ENCODE measurements at regions not wholly inside any gene's neighbourhood (a gene's known extent, or its start where the extent isn't known, plus 50 kb on each side); places are given as distances from the start of the nearest gene placed in this dataset.

DNA sequence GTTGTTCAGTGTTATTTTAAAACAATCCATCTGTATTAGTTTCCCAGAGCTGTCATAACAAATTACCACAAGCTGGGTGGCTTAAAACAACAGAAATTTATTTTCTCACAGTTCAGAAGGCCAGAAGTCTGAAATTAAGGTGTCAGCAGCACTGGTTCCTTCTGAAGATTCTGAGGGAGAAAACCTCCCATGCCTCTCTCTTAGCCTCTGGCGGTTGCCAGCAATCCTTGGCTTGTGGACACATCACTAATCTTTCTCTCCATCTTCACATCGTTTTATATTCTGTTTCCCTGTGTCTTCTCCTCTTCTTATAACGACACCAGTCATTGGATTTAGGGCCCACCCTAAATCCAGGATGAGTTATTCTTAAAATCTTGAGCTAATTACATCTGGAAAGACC lies 70.2 kb upstream of the EPB41L1 start:
- TF ChIP-seq POLR2A (IDR thresholded peaks at IDR 0.05; ENCODE audit: low read depth, low read length) (no peak), CEBPB (IDR thresholded peaks at IDR 0.05; ENCODE audit: low read depth, low read length) (no peak)
- TF ChIP-seq, protein P1, sequence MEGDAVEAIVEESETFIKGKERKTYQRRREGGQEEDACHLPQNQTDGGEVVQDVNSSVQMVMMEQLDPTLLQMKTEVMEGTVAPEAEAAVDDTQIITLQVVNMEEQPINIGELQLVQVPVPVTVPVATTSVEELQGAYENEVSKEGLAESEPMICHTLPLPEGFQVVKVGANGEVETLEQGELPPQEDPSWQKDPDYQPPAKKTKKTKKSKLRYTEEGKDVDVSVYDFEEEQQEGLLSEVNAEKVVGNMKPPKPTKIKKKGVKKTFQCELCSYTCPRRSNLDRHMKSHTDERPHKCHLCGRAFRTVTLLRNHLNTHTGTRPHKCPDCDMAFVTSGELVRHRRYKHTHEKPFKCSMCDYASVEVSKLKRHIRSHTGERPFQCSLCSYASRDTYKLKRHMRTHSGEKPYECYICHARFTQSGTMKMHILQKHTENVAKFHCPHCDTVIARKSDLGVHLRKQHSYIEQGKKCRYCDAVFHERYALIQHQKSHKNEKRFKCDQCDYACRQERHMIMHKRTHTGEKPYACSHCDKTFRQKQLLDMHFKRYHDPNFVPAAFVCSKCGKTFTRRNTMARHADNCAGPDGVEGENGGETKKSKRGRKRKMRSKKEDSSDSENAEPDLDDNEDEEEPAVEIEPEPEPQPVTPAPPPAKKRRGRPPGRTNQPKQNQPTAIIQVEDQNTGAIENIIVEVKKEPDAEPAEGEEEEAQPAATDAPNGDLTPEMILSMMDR (conservative IDR thresholded peaks at IDR 0.05; ENCODE audit: low read depth, low read length) = no peak

Data from IMR-90 (cell line).